Omental fat pad (tissue), 3 donors: ENCODE measurements at regions not wholly inside any gene's neighbourhood (a gene's known extent, or its start where the extent isn't known, plus 50 kb on each side); places are given as distances from the start of the nearest gene placed in this dataset.

Experiments
- ATAC-seq: fragments of 150-250 bp; one replicate; pipeline ENCODE4 v1.9.1; 2016; ENCODE audit warnings: mild to moderate bottlenecking, moderate library complexity; ENCODE audit not compliant: low FRiP score
- DNase-seq: peaks from one replicate; pipeline ENCODE4 v3.0.0-alpha.2; 2019; ENCODE audit warnings: low spot score
- CTCF ChIP-seq, 3 donors: fragments of 450-650 bp; IDR thresholded peaks; one replicate each; pipeline ENCODE4 v1.5.1; 2016 to 2017; ENCODE audit warnings: antibody characterized with exemption in 3 of 3, mild to moderate bottlenecking in 3 of 3, moderate library complexity in 2 of 3

GRCh38 chr14:61171727-61172126, 109.4 kb downstream of the TMEM30B start:
- no peak for TF ChIP-seq CTCF (IDR thresholded peaks at IDR 0.05)
- no peak for ATAC-seq
- DNase-seq, result no peak

- no peak for TF ChIP-seq CTCF (IDR thresholded peaks at IDR 0.05)
These were observed 113.0 kb downstream of the TMEM30B start for GRCh38 chr14:61168141-61168540.

GRCh38 chr14:61167642-61168041, 113.5 kb downstream of the TMEM30B start:
- DNase-seq (no peak), ATAC-seq (no peak)
- TF ChIP-seq CTCF (IDR thresholded peaks at IDR 0.05), result no peak

More at GRCh38 chr14:61168141-61168540, 113.0 kb downstream of the TMEM30B start:
- no peak for DNase-seq
- no peak for ATAC-seq

- DNase-seq (no peak), ATAC-seq (no peak)
- TF ChIP-seq CTCF (IDR thresholded peaks at IDR 0.05), result no peak
These were observed 120.3 kb downstream of the TMEM30B start for GRCh38 chr14:61160798-61161197.

GRCh38 chr14:61154641-61155040, 126.5 kb downstream of the TMEM30B start:
- ATAC-seq, result no peak
- TF ChIP-seq CTCF (IDR thresholded peaks at IDR 0.05), result no peak

GRCh38 chr14:61153914-61154545, 127.1 kb downstream of the TMEM30B start:
- no peak for ATAC-seq

More at GRCh38 chr14:61154641-61155040, 126.5 kb downstream of the TMEM30B start:
- DNase-seq, result no peak

More at GRCh38 chr14:61153914-61154545, 127.1 kb downstream of the TMEM30B start:
- TF ChIP-seq CTCF (IDR thresholded peaks at IDR 0.05), result no peak
- no peak for DNase-seq
